Hepatocyte (in vitro differentiated cells): ENCODE measurements at regions not wholly inside any gene's neighbourhood (a gene's known extent, or its start where the extent isn't known, plus 50 kb on each side); places are given as distances from the start of the nearest gene placed in this dataset.

Experiments used
- DNase-seq: peaks from one replicate; pipeline ENCODE4 v3.0.0-alpha.2; 2016; ENCODE audit warnings: low spot score
- H2AFZ ChIP-seq: fragments of 200-600 bp; sonication (generic); 2 replicates; pipeline ENCODE4 v1.6.0; 2016; ENCODE audit warnings: antibody characterized with exemption, mild to moderate bottlenecking
- H3K27ac ChIP-seq: fragments of 200-600 bp; sonication (generic); 2 replicates; pipeline ENCODE4 v1.5.1; 2016; ENCODE audit warnings: mild to moderate bottlenecking
- H3K27me3 ChIP-seq: fragments of 200-600 bp; sonication (generic); 2 replicates; pipeline ENCODE4 v1.6.1; 2016
- H3K36me3 ChIP-seq: fragments of 200-600 bp; sonication (generic); replicated peaks from 2 replicates; pipeline ENCODE4 v1.5.1; 2016; ENCODE audit warnings: low read depth; ENCODE audit not compliant: insufficient read depth
- H3K4me1 ChIP-seq: fragments of 200-600 bp; sonication (generic); 2 replicates; pipeline ENCODE4 v1.5.1; 2016; ENCODE audit warnings: mild to moderate bottlenecking, moderate library complexity; ENCODE audit not compliant: insufficient read depth
- H3K4me2 ChIP-seq: fragments of 200-600 bp; sonication (generic); 2 replicates; pipeline ENCODE4 v1.6.0; 2016
- H3K4me3 ChIP-seq: fragments of 200-600 bp; sonication (generic); 2 replicates; pipeline ENCODE4 v1.5.1; 2016; ENCODE audit warnings: mild to moderate bottlenecking
- H3K79me2 ChIP-seq: fragments of 200-600 bp; sonication (generic); 2 replicates; pipeline ENCODE4 v1.6.0; 2017; ENCODE audit warnings: mild to moderate bottlenecking
- H3K9me2 ChIP-seq: fragments of 200-600 bp; sonication (generic); replicated peaks from 2 replicates; pipeline ENCODE4 v1.6.0; 2017; ENCODE audit warnings: mild to moderate bottlenecking; ENCODE audit not compliant: insufficient read depth
- H3K9me3 ChIP-seq: fragments of 200-600 bp; sonication (generic); 2 replicates; pipeline ENCODE4 v1.5.1; 2016; ENCODE audit warnings: low read depth, mild to moderate bottlenecking
- H4K20me1 ChIP-seq: fragments of 200-600 bp; sonication (generic); 2 replicates; pipeline ENCODE4 v1.6.0; 2016; ENCODE audit warnings: mild to moderate bottlenecking; ENCODE audit not compliant: insufficient read depth, poor library complexity, severe bottlenecking
- CTCF ChIP-seq: fragments of 200-600 bp; sonication (generic); IDR thresholded peaks from 2 replicates; pipeline ENCODE4 v1.5.1; 2016; ENCODE audit warnings: antibody characterized with exemption, mild to moderate bottlenecking; ENCODE audit not compliant: poor library complexity
- EZH2 ChIP-seq: fragments of 200-600 bp; sonication (generic); IDR thresholded peaks from 2 replicates; pipeline ENCODE4 v1.6.1; 2016; ENCODE audit warnings: antibody characterized with exemption, mild to moderate bottlenecking, borderline replicate concordance
- EZH2phosphoT487 ChIP-seq: fragments of 200-600 bp; sonication (generic); IDR thresholded peaks from one replicate; pipeline ENCODE4 v1.6.1; 2018; ENCODE audit warnings: antibody characterized with exemption, mild to moderate bottlenecking, low read depth, moderate library complexity; ENCODE audit not compliant: unreplicated experiment, severe bottlenecking
- WGBS: methylation state at CpG from one replicate; pipeline ENCODE4 v1.1.6; 2016; ENCODE audit warnings: low lambda C conversion rate; ENCODE audit errors: missing lambda C conversion rate; 5-methylcytosine and 5-hydroxymethylcytosine counted together

GRCh38 chr6:51016489-51016888 is 197.8 kb downstream of the TFAP2B start:
- 93% methylated on average over 1 of the region's 1 CpG for WGBS

GRCh38 chr6:51019806-51020205 is 201.1 kb downstream of the TFAP2B start:
- no peak overlapping the region for H3K4me3 ChIP-seq
- no peak for DNase-seq
- H3K27me3 ChIP-seq = no peaks in the 10 kb centered on the region
- no peak overlapping the region for H3K27ac ChIP-seq
- no peaks in the 10 kb centered on the region for H4K20me1 ChIP-seq
- H3K4me1 ChIP-seq = no peaks in the 10 kb centered on the region
- H3K9me3 ChIP-seq = no peaks in the 10 kb centered on the region
- H3K9me2 ChIP-seq = no peaks in the 10 kb centered on the region
- H3K4me2 ChIP-seq = no peak overlapping the region
- H2AFZ ChIP-seq = no peak overlapping the region
- no peaks in the 10 kb centered on the region for H3K36me3 ChIP-seq
- no peaks in the 10 kb centered on the region for H3K79me2 ChIP-seq
- TF ChIP-seq EZH2 = no peak
- no peak for TF ChIP-seq EZH2phosphoT487
- no peak for TF ChIP-seq CTCF
- WGBS = 55% methylated on average over 5 of the region's 5 CpGs

More at GRCh38 chr6:51016489-51016888, 197.8 kb downstream of the TFAP2B start:
- no peak overlapping the region for H3K4me2 ChIP-seq
- H4K20me1 ChIP-seq = no peaks in the 10 kb centered on the region
- no peaks in the 10 kb centered on the region for H3K36me3 ChIP-seq
- TF ChIP-seq EZH2phosphoT487 (no peak), CTCF (no peak), EZH2 (no peak)
- no peaks in the 10 kb centered on the region for H3K4me1 ChIP-seq
- H3K4me3 ChIP-seq = no peak overlapping the region
- DNase-seq = no peak
- no peaks in the 10 kb centered on the region for H3K9me2 ChIP-seq
- H3K27me3 ChIP-seq = no peaks in the 10 kb centered on the region
- no peak overlapping the region for H2AFZ ChIP-seq
- H3K27ac ChIP-seq = no peak overlapping the region
- no peaks in the 10 kb centered on the region for H3K79me2 ChIP-seq
- no peaks in the 10 kb centered on the region for H3K9me3 ChIP-seq

GRCh38 chr6:51021171-51021570 is 202.5 kb downstream of the TFAP2B start:
- Histone ChIP-seq H3K4me2 (no peak overlapping the region), H3K4me3 (no peak overlapping the region), H3K9me2 (no peaks in the 10 kb centered on the region), H3K4me1 (no peaks in the 10 kb centered on the region), H2AFZ (no peak overlapping the region), H3K27me3 (no peaks in the 10 kb centered on the region), H3K79me2 (no peaks in the 10 kb centered on the region), H3K27ac (no peak overlapping the region), H4K20me1 (no peaks in the 10 kb centered on the region), H3K36me3 (no peaks in the 10 kb centered on the region), H3K9me3 (no peaks in the 10 kb centered on the region)
- WGBS = 71% methylated on average over 3 of the region's 3 CpGs
- DNase-seq = no peak
- no peak for TF ChIP-seq CTCF
- no peak for TF ChIP-seq EZH2
- no peak for TF ChIP-seq EZH2phosphoT487

GRCh38 chr6:51024126-51024525 is 205.5 kb downstream of the TFAP2B start:
- no peak overlapping the region for H3K4me3 ChIP-seq
- DNase-seq = no peak
- H3K27me3 ChIP-seq = no peaks in the 10 kb centered on the region
- no peaks in the 10 kb centered on the region for H4K20me1 ChIP-seq
- H3K27ac ChIP-seq = no peak overlapping the region
- no peaks in the 10 kb centered on the region for H3K9me3 ChIP-seq
- H3K79me2 ChIP-seq = no peaks in the 10 kb centered on the region
- no peaks in the 10 kb centered on the region for H3K4me1 ChIP-seq
- no peak overlapping the region for H2AFZ ChIP-seq
- no peak overlapping the region for H3K4me2 ChIP-seq
- TF ChIP-seq CTCF (no peak), EZH2 (no peak), EZH2phosphoT487 (no peak)
- H3K36me3 ChIP-seq = no peaks in the 10 kb centered on the region
- H3K9me2 ChIP-seq = no peaks in the 10 kb centered on the region
- WGBS = 86% methylated on average over 3 of the region's 3 CpGs
